OCI-LY7 (cell line): ENCODE measurements at regions not wholly inside any gene's neighbourhood (a gene's known extent, or its start where the extent isn't known, plus 50 kb on each side); places are given as distances from the start of the nearest gene placed in this dataset.

Experiments used
- BruUV-seq: library from RNA; stranded (reverse); fragments of 400-500 nt; replicated peaks from 2 replicates; lab custom pipeline; 2021; lab: Mats Ljungman, UMichigan
- CTCF ChIA-PET: fragments of 300-600 bp; sonication (Branson Sonifier 250); formaldehyde crosslinking; loops from one replicate; lab custom pipeline; 2022; ENCODE audit warnings: antibody characterized with exemption; ENCODE audit not compliant: unreplicated experiment; lab: Charles Lee
- POLR2A ChIA-PET: fragments of 300-600 bp; sonication (Branson Sonifier 250); formaldehyde crosslinking; loops from one replicate; lab custom pipeline; 2022; ENCODE audit warnings: antibody characterized with exemption; lab: Charles Lee
- DNase-seq: peaks from one replicate; pipeline ENCODE4 v3.0.0-alpha.2; 2015; ENCODE audit warnings: low spot score
- H2AFZ ChIP-seq: fragments of 200-600 bp; sonication (generic), shearing (Covaris generic); 2 replicates; pipeline ENCODE4 v1.6.1; 2014; ENCODE audit warnings: mild to moderate bottlenecking, antibody characterized with exemption, low read length, moderate library complexity
- H3K27ac ChIP-seq: fragments of 200-600 bp; sonication (generic); 2 replicates; pipeline ENCODE4 v1.5.1; 2014; ENCODE audit warnings: mixed run types, low read depth, mild to moderate bottlenecking, moderate library complexity, low read length, inconsistent platforms; ENCODE audit not compliant: poor library complexity, severe bottlenecking
- H3K36me3 ChIP-seq: fragments of 200-600 bp; sonication (generic); 2 replicates; pipeline ENCODE4 v1.6.1; 2014; ENCODE audit warnings: mild to moderate bottlenecking, antibody characterized with exemption, low read length, moderate library complexity, mixed read lengths; ENCODE audit not compliant: insufficient read depth
- H3K4me1 ChIP-seq: fragments of 200-600 bp; sonication (generic); 2 replicates; pipeline ENCODE4 v1.5.1; 2014; ENCODE audit warnings: mild to moderate bottlenecking, low read length; ENCODE audit not compliant: insufficient read depth, poor library complexity, severe bottlenecking
- H3K4me2 ChIP-seq: fragments of 200-600 bp; sonication (generic); 2 replicates; pipeline ENCODE4 v1.6.1; 2014; ENCODE audit warnings: mild to moderate bottlenecking, low read length
- H3K4me3 ChIP-seq: fragments of 200-600 bp; sonication (generic); 2 replicates; pipeline ENCODE4 v1.5.1; 2014; ENCODE audit warnings: mild to moderate bottlenecking, low read depth, low read length; ENCODE audit not compliant: poor library complexity, severe bottlenecking
- H3K79me2 ChIP-seq: fragments of 200-600 bp; sonication (generic); 2 replicates; pipeline ENCODE4 v1.6.1; 2016; ENCODE audit warnings: low read depth, mild to moderate bottlenecking, low read length, moderate library complexity, mixed read lengths; ENCODE audit not compliant: insufficient read depth
- H3K9me2 ChIP-seq: fragments of 200-600 bp; sonication (generic); 2 replicates; pipeline ENCODE4 v1.6.1; 2016; ENCODE audit warnings: mild to moderate bottlenecking, low read length, mixed read lengths; ENCODE audit not compliant: insufficient read depth
- H3K9me3 ChIP-seq: fragments of 200-600 bp; sonication (generic); 2 replicates; pipeline ENCODE4 v1.6.1; 2014; ENCODE audit warnings: mild to moderate bottlenecking, mixed run types, low read length, mixed read lengths
- H4K20me1 ChIP-seq: fragments of 200-600 bp; sonication (generic); 2 replicates; pipeline ENCODE4 v1.6.1; 2014; ENCODE audit warnings: mild to moderate bottlenecking, antibody characterized with exemption, low read length, moderate library complexity, mixed read lengths; ENCODE audit not compliant: insufficient read depth
- CTCF ChIP-seq: fragments of 200-600 bp; sonication (generic); conservative IDR thresholded peaks from 2 replicates; pipeline ENCODE4 v1.5.1; 2014; ENCODE audit warnings: mild to moderate bottlenecking, antibody characterized with exemption, low read length, moderate library complexity, mixed read lengths
- EZH2phosphoT487 ChIP-seq: fragments of 200-600 bp; sonication (generic); IDR thresholded peaks from 2 replicates; pipeline ENCODE4 v1.6.1; 2018; ENCODE audit warnings: low read depth, borderline replicate concordance, mild to moderate bottlenecking, mixed run types, antibody characterized with exemption, low read length, moderate library complexity, mixed read lengths
- intact Hi-C: fragments of 100-400 bp; cut with micrococcal nuclease; formaldehyde crosslinking; loops from one replicate; pipeline ENCODE4 v1.10.0; 2022; ENCODE audit not compliant: unreplicated experiment

- H3K79me2 ChIP-seq, result no peaks in the 10 kb centered on the region
- POLR2A ChIA-PET, result no interaction called here
- BruUV-seq, result no TSS peak
- no peaks in the 10 kb centered on the region for H3K9me3 ChIP-seq
- H2AFZ ChIP-seq, result no peak overlapping the region; the same call in 1 of the 2 replicates
- no peak for DNase-seq
- CTCF ChIA-PET, result no interaction called here
- TF ChIP-seq EZH2phosphoT487, result no peak
- TF ChIP-seq CTCF, result no peak
- H3K27ac ChIP-seq, result no peak overlapping the region
- intact Hi-C loops, result no loop called here
- H3K9me2 ChIP-seq, result no peaks in the 10 kb centered on the region
- no peak overlapping the region for H3K4me2 ChIP-seq
- no peak overlapping the region for H3K4me3 ChIP-seq
- no peaks in the 10 kb centered on the region for H3K4me1 ChIP-seq
- no peaks in the 10 kb centered on the region for H4K20me1 ChIP-seq
- H3K36me3 ChIP-seq, result no peaks in the 10 kb centered on the region
These were observed 83.3 kb upstream of the COL5A1 start for GRCh38 chr9:134558124-134558905.

- H3K36me3 ChIP-seq, result no peaks in the 10 kb centered on the region
- H2AFZ ChIP-seq, result no peak overlapping the region; the same call in 1 of the 2 replicates
- no peaks in the 10 kb centered on the region for H3K79me2 ChIP-seq
- H3K4me3 ChIP-seq, result no peak overlapping the region
- no TSS peak for BruUV-seq
- no peak overlapping the region for H3K27ac ChIP-seq
- intact Hi-C loops, result no loop called here
- CTCF ChIA-PET, result no interaction called here
- no peaks in the 10 kb centered on the region for H3K9me2 ChIP-seq
- no peak overlapping the region for H3K4me2 ChIP-seq
- TF ChIP-seq EZH2phosphoT487, result no peak
- TF ChIP-seq CTCF, result no peak
- no peaks in the 10 kb centered on the region for H3K4me1 ChIP-seq
- H4K20me1 ChIP-seq, result no peaks in the 10 kb centered on the region
- POLR2A ChIA-PET, result no interaction called here
- no peaks in the 10 kb centered on the region for H3K9me3 ChIP-seq
- no peak for DNase-seq
These were observed 82.6 kb upstream of the COL5A1 start for GRCh38 chr9:134559013-134559412.

- no peaks in the 10 kb centered on the region for H3K4me1 ChIP-seq
- H2AFZ ChIP-seq, result no peak overlapping the region
- H3K4me2 ChIP-seq, result no peak overlapping the region
- ChIA-PET CTCF (no interaction called here), POLR2A (no interaction called here)
- no TSS peak for BruUV-seq
- H3K79me2 ChIP-seq, result no peaks in the 10 kb centered on the region
- no peak overlapping the region for H3K4me3 ChIP-seq
- no peak for TF ChIP-seq CTCF
- no peak for TF ChIP-seq EZH2phosphoT487
- H3K36me3 ChIP-seq, result no peaks in the 10 kb centered on the region
- no peak overlapping the region for H3K27ac ChIP-seq
- DNase-seq, result no peak
- intact Hi-C loops, result no loop called here
- H4K20me1 ChIP-seq, result no peaks in the 10 kb centered on the region
- H3K9me2 ChIP-seq, result no peaks in the 10 kb centered on the region
- H3K9me3 ChIP-seq, result no peaks in the 10 kb centered on the region
These were observed 81.4 kb upstream of the COL5A1 start for GRCh38 chr9:134560206-134560605.
